ENCODE measurements at regions not wholly inside any gene's neighbourhood (a gene's known extent, or its start where the extent isn't known, plus 50 kb on each side); places are given as distances from the start of the nearest gene placed in this dataset.

DNA sequence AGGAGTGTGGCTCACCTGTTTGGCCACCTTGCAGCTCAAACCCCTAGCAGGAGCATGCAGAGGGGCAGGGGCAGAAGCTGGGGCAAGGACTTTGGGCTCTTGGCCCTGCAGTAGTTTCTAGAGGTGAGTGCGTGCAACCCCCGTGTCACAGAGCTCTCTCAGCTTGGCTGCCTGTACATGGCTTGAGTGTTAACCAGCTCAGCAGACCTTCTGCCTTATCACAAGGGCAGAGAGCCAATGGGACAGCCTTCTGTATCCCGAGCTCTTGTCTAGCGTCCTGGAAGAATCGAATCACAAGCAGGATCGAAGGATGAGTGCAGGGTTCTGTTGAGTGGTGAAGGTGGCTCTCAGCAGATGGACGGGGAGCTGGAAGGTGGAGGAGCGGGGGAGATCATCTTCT, 120.3 kb upstream of the TMEM18 start:
- H3K4me1 Mint-ChIP-seq (ENCODE audit: low read depth) = no peaks in the 10 kb centered on the region
- no peaks in the 10 kb centered on the region for H3K9me3 Mint-ChIP-seq (ENCODE audit: low read depth)
- H3K4me3 Mint-ChIP-seq = no peak overlapping the region
- H3K27me3 Mint-ChIP-seq = no peaks in the 10 kb centered on the region
- H3K36me3 Mint-ChIP-seq = no peaks in the 10 kb centered on the region
- no peak overlapping the region for H3K27ac Mint-ChIP-seq

DNA sequence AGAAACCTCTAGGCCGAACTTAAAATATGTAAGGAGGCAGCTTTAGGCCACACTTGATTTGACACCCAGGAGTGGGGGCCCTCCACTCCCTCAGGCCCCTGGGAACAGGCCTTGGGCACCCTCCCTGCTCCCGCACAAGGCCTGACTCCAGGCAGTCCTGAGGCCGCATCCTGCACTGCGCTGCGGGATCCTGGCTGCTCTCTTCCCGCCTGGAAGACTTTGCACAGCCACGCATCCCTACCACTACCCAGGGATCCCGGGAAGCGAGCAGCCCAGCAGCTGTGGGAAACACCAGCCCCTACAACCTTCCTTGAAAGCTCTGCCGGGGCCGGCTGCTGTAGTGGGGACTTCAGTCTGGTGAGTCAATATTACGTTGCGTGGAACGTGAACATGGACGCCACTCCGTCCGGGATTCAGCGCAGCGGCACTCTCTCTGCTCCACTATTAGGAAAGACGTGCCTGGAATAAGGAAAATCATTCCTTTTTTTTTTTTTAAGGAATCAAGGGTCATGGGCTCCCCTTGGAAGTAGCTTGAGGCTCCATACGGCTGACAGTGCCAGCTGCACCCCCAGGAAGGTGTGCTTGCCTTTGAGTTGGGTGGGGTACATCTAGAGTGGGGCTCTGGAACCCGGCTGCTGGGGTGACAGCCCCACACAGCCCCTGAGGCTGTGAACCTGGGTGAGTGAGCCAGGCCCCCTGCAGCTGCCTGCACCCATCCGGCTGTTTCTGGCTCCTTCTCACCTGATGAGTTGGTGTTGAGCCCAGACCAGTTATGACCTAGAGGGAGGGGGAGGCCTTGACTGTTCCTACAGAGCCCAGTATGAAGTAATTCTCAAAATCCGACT, 119.2 kb upstream of the TMEM18 start:
- no peaks in the 10 kb centered on the region for H3K4me1 Mint-ChIP-seq (ENCODE audit: low read depth)

DNA sequence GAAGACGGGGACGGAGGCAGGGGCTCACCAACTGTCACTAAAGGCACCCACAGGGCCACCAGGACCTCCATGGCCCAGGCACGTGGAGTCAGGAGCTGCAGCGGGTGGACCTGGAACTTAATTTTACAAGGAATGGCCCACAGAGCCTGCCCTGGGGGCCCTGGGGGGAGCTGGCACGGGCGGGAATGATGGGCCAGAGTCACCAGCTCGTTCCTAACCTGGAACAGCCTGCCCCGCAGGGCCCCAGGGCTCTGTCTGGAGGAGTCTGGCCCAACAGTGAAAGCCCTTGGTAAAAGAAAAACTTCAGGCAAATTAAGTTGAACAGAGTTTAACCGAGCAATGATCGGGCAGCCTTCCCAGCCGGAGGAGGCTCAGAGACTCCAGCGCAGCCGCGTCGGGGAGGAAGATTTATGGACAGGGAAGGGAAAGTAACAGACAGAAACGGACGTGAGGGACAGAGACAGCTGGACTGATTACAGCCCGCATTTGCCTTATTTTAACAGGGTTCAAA, 118.4 kb upstream of the TMEM18 start:
- no peaks in the 10 kb centered on the region for H3K9me3 Mint-ChIP-seq (ENCODE audit: low read depth)
- H3K4me3 Mint-ChIP-seq = no peak overlapping the region
- H3K36me3 Mint-ChIP-seq = no peaks in the 10 kb centered on the region
- no peak overlapping the region for H3K27ac Mint-ChIP-seq
- H3K27me3 Mint-ChIP-seq = no peaks in the 10 kb centered on the region
- no peaks in the 10 kb centered on the region for H3K4me1 Mint-ChIP-seq (ENCODE audit: low read depth)

More for the DNA sequence above, 119.2 kb upstream of the TMEM18 start:
- Mint-ChIP-seq H3K36me3 (no peaks in the 10 kb centered on the region), H3K4me3 (no peak overlapping the region), H3K9me3 (ENCODE audit: low read depth) (no peaks in the 10 kb centered on the region), H3K27me3 (no peaks in the 10 kb centered on the region), H3K27ac (no peak overlapping the region)

DNA sequence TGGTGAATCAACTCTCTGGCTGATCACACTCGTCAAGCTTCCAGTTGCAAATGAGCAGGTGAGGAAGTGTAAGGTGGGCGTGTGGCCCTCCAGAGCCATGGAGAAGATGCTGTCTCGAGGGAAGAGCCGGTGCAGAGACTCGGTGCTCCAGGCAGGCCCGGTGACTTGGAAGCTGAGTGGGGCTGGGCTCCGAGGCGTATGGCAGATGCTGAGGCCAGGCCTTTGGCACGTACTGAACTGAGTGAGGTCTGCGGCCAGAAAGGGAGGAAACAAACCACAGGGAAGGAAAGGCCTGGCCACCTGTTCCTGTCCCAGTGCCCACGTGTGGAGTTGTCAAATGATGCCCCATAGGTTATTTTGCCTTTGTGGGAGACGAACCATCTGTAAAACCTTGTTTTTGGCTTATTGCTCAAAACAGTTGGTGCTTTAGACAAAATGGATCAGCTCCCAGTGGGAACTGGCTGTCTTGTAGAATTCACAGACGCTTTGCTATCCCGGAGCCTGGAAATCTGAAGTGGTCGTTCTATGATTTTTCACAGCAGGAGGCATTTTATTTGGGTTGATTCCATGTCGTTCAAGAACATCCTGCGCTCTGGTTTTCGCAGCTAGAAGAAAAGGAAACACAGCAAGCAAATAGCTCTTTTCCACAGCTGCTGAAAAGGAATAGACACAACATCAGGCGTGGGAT, 117.5 kb upstream of the TMEM18 start:
- H3K27me3 Mint-ChIP-seq = no peaks in the 10 kb centered on the region
- H3K36me3 Mint-ChIP-seq = no peaks in the 10 kb centered on the region
- no peak overlapping the region for H3K27ac Mint-ChIP-seq
- no peaks in the 10 kb centered on the region for H3K9me3 Mint-ChIP-seq (ENCODE audit: low read depth)
- no peak overlapping the region for H3K4me3 Mint-ChIP-seq
- no peaks in the 10 kb centered on the region for H3K4me1 Mint-ChIP-seq (ENCODE audit: low read depth)

DNA sequence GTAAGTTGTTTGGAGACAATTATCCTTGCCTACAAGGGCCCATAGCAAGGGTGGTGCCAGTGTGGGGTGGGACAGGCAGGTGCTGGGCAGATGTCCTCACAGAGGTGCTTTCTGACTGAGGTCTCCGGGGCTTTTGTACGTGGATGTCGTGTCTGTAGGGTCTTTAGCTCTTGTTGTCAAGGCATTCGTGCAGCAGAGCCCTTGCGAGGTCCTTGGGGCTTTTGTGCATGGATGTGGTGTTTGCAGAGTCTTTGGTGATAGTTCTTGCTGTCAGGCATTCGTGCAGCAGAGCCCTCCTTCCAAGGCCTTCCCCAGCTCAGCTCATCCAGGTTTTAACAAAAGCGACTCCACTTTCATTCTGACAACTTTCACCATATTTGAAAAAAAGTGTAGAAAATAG, 116.0 kb upstream of the TMEM18 start:
- no peaks in the 10 kb centered on the region for H3K9me3 Mint-ChIP-seq (ENCODE audit: low read depth)
- H3K27me3 Mint-ChIP-seq = no peaks in the 10 kb centered on the region
- H3K27ac Mint-ChIP-seq = no peak overlapping the region
- peaks cover 2% of the 10 kb centered on the region for H3K36me3 Mint-ChIP-seq
- H3K4me3 Mint-ChIP-seq = no peak overlapping the region
- no peaks in the 10 kb centered on the region for H3K4me1 Mint-ChIP-seq (ENCODE audit: low read depth)

DNA sequence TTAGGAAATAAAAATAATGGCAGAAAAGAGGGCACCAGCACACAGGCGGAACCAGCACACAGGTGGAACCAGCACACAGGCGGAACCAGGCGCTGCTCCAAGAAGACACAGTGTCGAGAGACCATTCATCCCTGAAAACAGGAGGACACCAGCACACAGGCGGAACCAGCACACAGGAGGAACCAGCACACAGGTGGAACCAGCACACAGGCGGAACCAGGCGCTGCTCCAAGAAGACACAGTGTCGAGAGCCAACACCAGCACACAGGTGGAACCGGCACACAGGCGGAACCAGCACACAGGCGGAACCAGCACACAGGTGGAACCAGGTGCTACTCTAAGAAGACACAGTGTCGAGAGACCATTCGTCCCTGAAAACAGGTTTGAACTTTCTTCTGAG, 115.5 kb upstream of the TMEM18 start:
- Mint-ChIP-seq H3K9me3 (ENCODE audit: low read depth) (no peaks in the 10 kb centered on the region), H3K4me3 (no peak overlapping the region), H3K4me1 (ENCODE audit: low read depth) (no peaks in the 10 kb centered on the region), H3K36me3 (peaks cover 2% of the 10 kb centered on the region), H3K27me3 (no peaks in the 10 kb centered on the region), H3K27ac (no peak overlapping the region)

DNA sequence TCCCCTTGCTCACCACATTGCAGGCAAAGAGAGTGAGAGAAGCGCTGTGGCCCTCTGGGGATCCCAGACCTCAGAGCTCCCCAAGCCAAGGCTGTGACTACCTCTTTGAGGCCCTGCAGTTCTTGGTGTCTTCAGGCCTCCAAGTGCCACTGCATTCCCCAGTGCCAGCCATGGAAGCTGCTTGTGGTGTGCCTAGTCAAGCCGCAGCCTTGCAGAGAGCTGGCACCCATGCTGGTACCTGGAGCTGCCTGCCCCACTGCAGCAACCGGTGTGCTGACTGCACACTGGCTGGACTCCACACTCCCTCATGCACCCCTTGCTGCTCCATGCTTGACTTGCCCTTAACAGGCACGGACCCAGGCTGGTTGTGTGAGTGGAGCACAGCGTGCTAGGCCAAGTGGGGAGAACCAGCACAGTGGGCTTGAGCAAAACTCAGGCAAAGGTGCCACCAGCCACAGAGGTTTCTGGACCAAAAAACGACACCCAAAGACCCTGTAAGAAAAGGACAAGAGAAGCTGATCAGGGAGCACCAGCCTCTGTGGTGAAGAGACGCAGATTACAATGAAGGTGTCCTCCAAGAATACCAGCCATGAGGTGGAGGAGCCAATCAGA, 113.5 kb upstream of the TMEM18 start:
- Mint-ChIP-seq H3K36me3 (peaks cover 2% of the 10 kb centered on the region), H3K9me3 (ENCODE audit: low read depth) (no peaks in the 10 kb centered on the region), H3K4me3 (no peak overlapping the region), H3K27ac (no peak overlapping the region), H3K4me1 (ENCODE audit: low read depth) (no peaks in the 10 kb centered on the region), H3K27me3 (no peaks in the 10 kb centered on the region)

DNA sequence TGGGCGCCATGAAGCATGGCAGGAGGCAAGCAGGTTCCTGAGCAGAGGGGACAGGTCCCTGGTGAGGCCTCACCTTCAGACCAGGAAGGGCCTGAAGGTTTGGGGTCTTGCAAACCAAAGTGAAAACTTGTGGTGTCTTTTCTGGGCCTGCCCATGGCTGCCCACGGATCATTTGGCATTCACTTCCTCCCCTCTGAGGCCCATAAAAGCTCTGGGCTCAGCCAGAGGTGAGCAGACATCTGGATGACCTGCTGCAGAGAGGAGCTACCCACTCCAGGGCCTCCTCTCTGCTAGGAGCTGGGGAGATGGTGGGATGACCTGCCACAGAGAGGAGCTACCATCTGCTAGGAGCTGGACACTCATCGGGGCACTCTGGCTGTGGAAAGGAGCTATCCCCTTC, 112.9 kb upstream of the TMEM18 start:
- peaks cover 2% of the 10 kb centered on the region for H3K36me3 Mint-ChIP-seq
- no peak overlapping the region for H3K27ac Mint-ChIP-seq
- H3K4me3 Mint-ChIP-seq = no peak overlapping the region
- H3K27me3 Mint-ChIP-seq = no peaks in the 10 kb centered on the region
- no peaks in the 10 kb centered on the region for H3K4me1 Mint-ChIP-seq (ENCODE audit: low read depth)
- no peaks in the 10 kb centered on the region for H3K9me3 Mint-ChIP-seq (ENCODE audit: low read depth)

DNA sequence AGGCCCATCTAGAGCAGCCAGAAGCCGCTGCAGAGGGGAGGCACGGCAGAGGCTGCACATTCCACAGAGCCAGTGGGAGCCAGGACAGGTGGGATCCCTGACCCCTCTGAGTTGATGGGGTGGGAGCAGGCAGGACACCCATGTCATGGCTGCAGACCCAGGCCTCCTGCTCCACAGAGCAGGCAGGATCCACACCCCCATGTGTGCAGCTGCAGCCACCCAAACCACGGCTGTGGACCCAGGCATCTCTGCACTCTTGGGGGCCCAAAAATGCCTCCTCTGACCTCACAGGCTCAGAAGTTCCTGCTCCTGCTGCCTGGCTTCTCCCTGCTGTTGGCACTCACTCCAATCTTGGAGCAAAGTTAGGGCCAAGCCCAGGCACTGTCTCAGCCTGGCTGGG, 112.3 kb upstream of the TMEM18 start:
- Mint-ChIP-seq H3K27ac (no peak overlapping the region), H3K36me3 (peaks cover 2% of the 10 kb centered on the region), H3K4me1 (ENCODE audit: low read depth) (no peaks in the 10 kb centered on the region)

DNA sequence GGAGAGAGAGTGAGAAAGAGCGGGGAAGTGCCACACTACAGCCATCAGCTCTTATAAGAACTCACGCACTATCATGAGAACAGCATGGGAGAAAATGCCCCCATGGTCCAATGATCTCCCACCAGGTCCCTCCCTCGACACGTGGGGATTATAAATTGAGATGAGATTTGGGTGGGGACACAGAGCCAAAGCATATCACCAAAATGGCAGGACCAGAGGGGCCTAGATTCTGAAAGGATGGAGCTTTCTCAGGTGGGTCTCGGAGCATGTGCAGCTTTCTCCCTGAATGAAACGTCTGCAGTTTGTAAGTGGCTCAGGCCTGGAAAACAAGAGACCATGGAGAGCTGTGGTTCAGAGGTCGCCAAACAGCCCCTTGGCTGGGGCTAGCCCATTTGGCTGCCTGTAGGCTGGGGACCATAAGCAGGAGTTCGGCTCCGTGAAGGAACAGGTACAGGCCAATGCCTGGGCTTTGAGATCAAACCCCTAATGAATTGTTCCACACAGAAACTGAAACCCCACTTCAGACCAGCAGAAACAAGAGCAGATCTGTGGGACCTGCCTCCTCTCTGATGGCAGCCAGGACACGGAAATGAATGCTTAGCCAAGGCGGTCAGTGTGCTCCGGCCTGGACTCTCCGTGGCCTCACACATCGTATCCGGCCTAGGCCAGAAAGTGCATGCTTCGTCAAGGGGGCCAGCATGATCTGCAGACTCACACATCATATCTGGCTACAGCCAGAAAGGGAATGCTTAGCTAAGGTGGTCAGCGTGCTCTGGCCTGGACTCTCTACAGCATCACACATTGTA, 111.2 kb upstream of the TMEM18 start:
- H3K36me3 Mint-ChIP-seq = peaks cover 2% of the 10 kb centered on the region
- no peaks in the 10 kb centered on the region for H3K4me1 Mint-ChIP-seq (ENCODE audit: low read depth)

More for the DNA sequence above, 112.3 kb upstream of the TMEM18 start:
- H3K4me3 Mint-ChIP-seq = no peak overlapping the region
- no peaks in the 10 kb centered on the region for H3K9me3 Mint-ChIP-seq (ENCODE audit: low read depth)
- no peaks in the 10 kb centered on the region for H3K27me3 Mint-ChIP-seq

DNA sequence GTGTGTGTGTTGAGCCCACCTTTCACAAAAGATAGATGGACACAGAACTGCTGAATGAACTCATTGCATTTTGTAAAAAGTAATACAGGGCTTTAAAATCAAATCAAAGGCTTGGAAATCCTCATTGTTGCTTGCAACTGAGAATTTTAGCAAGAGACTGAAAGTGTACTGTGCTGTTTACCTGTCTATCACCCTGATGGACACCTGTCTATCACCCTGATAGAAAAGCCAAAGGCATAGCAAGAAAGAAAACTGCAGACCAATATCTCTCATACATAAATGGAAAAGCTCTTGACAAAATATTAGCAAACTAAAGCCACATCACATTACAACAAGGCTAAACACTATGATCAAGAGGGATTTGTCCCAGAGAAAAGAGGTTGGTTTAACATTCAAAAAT, 107.5 kb upstream of the TMEM18 start:
- Mint-ChIP-seq H3K4me3 (no peak overlapping the region), H3K4me1 (ENCODE audit: low read depth) (no peaks in the 10 kb centered on the region), H3K27ac (no peak overlapping the region), H3K27me3 (peaks cover 3% of the 10 kb centered on the region), H3K36me3 (peaks cover 2% of the 10 kb centered on the region), H3K9me3 (ENCODE audit: low read depth) (peaks cover 3% of the 10 kb centered on the region)

More for the DNA sequence above, 111.2 kb upstream of the TMEM18 start:
- Mint-ChIP-seq H3K4me3 (no peak overlapping the region), H3K27me3 (no peaks in the 10 kb centered on the region), H3K27ac (no peak overlapping the region), H3K9me3 (ENCODE audit: low read depth) (peaks cover 2% of the 10 kb centered on the region)

DNA sequence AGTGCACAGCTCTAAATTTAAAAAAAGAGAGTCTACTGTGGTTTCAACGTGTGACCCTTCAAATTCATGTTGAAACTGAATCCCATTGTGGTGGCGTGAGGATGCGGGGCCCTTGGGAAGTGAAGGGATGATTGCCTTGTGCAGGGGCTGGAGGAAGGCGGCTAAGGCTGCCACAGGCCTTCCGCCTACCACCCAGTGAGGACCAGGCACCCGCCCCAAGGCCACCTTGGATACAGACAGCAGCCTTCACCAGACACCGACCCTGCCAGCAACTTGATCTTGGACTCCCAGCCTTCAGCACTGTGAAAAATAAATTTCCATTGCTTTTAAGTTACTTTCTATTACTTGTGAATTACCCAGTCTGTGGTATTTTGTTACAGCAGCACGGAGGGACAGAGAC, 103.4 kb upstream of the TMEM18 start:
- H3K9me3 Mint-ChIP-seq (ENCODE audit: low read depth) = peaks cover 3% of the 10 kb centered on the region
- H3K36me3 Mint-ChIP-seq = no peaks in the 10 kb centered on the region
- no peak overlapping the region for H3K4me3 Mint-ChIP-seq
- no peak overlapping the region for H3K27ac Mint-ChIP-seq
- H3K27me3 Mint-ChIP-seq = peaks cover 3% of the 10 kb centered on the region
- H3K4me1 Mint-ChIP-seq (ENCODE audit: low read depth) = no peaks in the 10 kb centered on the region

DNA sequence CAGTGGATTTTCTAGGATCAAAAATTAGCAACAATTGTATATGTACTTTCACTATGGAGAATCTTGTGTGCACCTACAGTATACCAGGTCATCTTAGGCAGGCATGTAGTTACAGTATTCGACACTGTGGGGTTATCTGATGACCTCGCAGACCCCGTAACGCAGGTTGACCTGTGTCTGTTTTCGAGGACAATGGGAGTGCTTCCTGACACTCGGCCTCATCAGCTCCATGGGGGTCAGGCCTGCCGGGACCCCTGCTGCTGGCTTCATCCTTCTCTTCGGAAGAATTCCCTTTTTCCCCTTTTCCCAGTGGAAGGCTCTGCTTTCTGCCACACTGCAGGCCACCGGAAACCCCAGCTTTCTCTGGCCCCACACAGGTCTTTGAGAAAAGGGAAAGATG, 102.8 kb upstream of the TMEM18 start:
- Mint-ChIP-seq H3K27me3 (peaks cover 3% of the 10 kb centered on the region), H3K36me3 (no peaks in the 10 kb centered on the region), H3K4me1 (ENCODE audit: low read depth) (no peaks in the 10 kb centered on the region), H3K4me3 (no peak overlapping the region), H3K9me3 (ENCODE audit: low read depth) (peaks cover 3% of the 10 kb centered on the region), H3K27ac (no peak overlapping the region)

DNA sequence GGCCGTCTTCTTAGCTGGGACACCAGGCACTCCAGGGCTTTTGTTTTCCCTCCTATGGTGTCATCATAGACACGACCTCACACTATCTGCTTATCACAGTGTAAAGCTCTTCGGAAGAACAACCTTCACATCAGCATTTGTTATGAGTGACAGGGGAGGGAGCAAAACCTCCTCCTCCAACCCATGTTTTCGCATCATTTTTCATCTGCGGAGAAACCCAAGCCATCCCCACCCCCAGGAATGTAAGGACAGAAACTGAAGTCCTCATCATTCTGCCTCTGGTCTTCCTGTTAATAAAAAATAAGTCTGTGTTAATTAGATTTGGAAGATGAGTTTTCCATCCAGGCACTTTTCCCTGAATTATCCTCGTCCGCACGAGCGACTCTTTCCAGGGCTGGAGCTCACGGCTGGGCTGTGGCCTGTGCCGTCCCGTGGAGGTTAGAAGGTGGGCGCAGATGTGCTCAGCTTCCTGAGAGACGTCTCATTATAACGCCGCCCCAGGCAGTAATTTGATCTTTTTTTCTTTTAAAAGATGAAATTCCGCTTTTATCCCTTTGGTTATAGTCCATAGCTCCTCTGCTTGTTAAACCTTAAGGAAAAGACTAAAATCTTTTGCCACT, 101.6 kb upstream of the TMEM18 start:
- no peak overlapping the region for H3K4me3 Mint-ChIP-seq
- no peaks in the 10 kb centered on the region for H3K36me3 Mint-ChIP-seq
- no peaks in the 10 kb centered on the region for H3K4me1 Mint-ChIP-seq (ENCODE audit: low read depth)
- H3K27ac Mint-ChIP-seq = no peak overlapping the region
- peaks cover 3% of the 10 kb centered on the region for H3K27me3 Mint-ChIP-seq
- peaks cover 3% of the 10 kb centered on the region for H3K9me3 Mint-ChIP-seq (ENCODE audit: low read depth)
